H1 (cell line): ENCODE measurements at regions not wholly inside any gene's neighbourhood (a gene's known extent, or its start where the extent isn't known, plus 50 kb on each side); places are given as distances from the start of the nearest gene placed in this dataset.

Source experiments
- CTCF ChIA-PET: fragments of 300-600 bp; sonication (Branson Sonifier 250); formaldehyde crosslinking; loops from one replicate; lab custom pipeline; 2021; ENCODE audit not compliant: partially characterized antibody; lab: Charles Lee
- POLR2A ChIA-PET: fragments of 300-600 bp; sonication (Branson Sonifier 250); formaldehyde crosslinking; loops from one replicate; lab custom pipeline; 2021; ENCODE audit warnings: inconsistent platforms; ENCODE audit not compliant: partially characterized antibody; lab: Charles Lee
- DNase-seq, 2 experiments: peaks; one replicate each; pipeline versions ENCODE4 v3.0.0 to v3.0.0-alpha.2; 2010 to 2022; ENCODE audit warnings: low spot score in 2 of 2, low read depth in 1 of 2, mixed read lengths in 1 of 2
- FAIRE-seq: peaks from 2 replicates; lab custom pipeline; 2011; peaks lifted over from hg19 to GRCh38; lab: Jason Lieb, UNC
- H2AFZ ChIP-seq: 2 replicates; pipeline ENCODE4 v1.8.1; 2012; ENCODE audit warnings: low read length, inconsistent platforms
- H2AK5ac ChIP-seq: 2 replicates; pipeline ENCODE4 v1.6.1; 2013; ENCODE audit warnings: low read depth, low read length
- H2BK120ac ChIP-seq: replicated peaks from 2 replicates; pipeline ENCODE3; 2013; ENCODE audit warnings: low read depth, low read length, inconsistent platforms
- H2BK12ac ChIP-seq: 2 replicates; pipeline ENCODE4 v1.6.1; 2013; ENCODE audit warnings: low read depth, low read length
- H2BK15ac ChIP-seq: 2 replicates; pipeline ENCODE4 v1.6.1; 2013; ENCODE audit warnings: low read length
- H2BK20ac ChIP-seq: 2 replicates; pipeline ENCODE4 v1.6.1; 2013; ENCODE audit warnings: low read length
- H2BK5ac ChIP-seq: 2 replicates; pipeline ENCODE4 v1.6.1; 2013; ENCODE audit warnings: low read depth, low read length
- H3K14ac ChIP-seq: 2 replicates; pipeline ENCODE4 v1.6.1; 2013; ENCODE audit warnings: inconsistent platforms; ENCODE audit not compliant: insufficient read length
- H3K18ac ChIP-seq: 2 replicates; pipeline ENCODE4 v1.6.1; 2013; ENCODE audit warnings: low read length; ENCODE audit errors: extremely low read depth
- H3K23ac ChIP-seq: 2 replicates; pipeline ENCODE4 v1.6.1; 2013; ENCODE audit warnings: inconsistent platforms; ENCODE audit not compliant: insufficient read length
- H3K23me2 ChIP-seq: 2 replicates; pipeline ENCODE4 v1.6.1; 2013; ENCODE audit warnings: low read depth, low read length
- H3K27ac ChIP-seq: 2 replicates; pipeline ENCODE4 v1.6.1; 2011; ENCODE audit warnings: low read depth, low read length, inconsistent platforms
- H3K27me3 ChIP-seq, 4 experiments: replicated peaks in 1 of 4; 1 replicate in 1 of 4; 2 replicates in 3 of 4; pipeline versions ENCODE4 v1.6.1 to v1.8.1; 2011 to 2013; ENCODE audit warnings: low read length in 3 of 4, mild to moderate bottlenecking in 3 of 4, inconsistent platforms in 2 of 4, mixed read lengths in 2 of 4, moderate library complexity in 1 of 4; ENCODE audit not compliant: control insufficient read depth in 3 of 4, insufficient read depth in 3 of 4; ENCODE audit errors: extremely low read depth in 1 of 4
- H3K36me3 ChIP-seq, 4 experiments: 2 replicates each; pipeline versions ENCODE4 v1.6.1 to v1.8.1; 2011 to 2013; ENCODE audit warnings: mild to moderate bottlenecking in 4 of 4, low read length in 3 of 4, moderate library complexity in 2 of 4, control low read depth in 1 of 4, inconsistent platforms in 1 of 4; ENCODE audit not compliant: insufficient read depth in 4 of 4, control insufficient read depth in 2 of 4
- H3K4ac ChIP-seq: replicated peaks from 2 replicates; pipeline ENCODE3; 2013; ENCODE audit warnings: low read length, low read depth, mixed read lengths, inconsistent platforms; ENCODE audit not compliant: insufficient read length
- H3K4me1 ChIP-seq, 4 experiments: replicated peaks in 1 of 4; 1 replicate in 1 of 4; 2 replicates in 3 of 4; pipeline versions ENCODE4 v1.6.1 to v1.8.1; 2011 to 2013; ENCODE audit warnings: low read length in 3 of 4, inconsistent platforms in 2 of 4, mixed read lengths in 1 of 4; ENCODE audit not compliant: insufficient read depth in 4 of 4, control insufficient read depth in 3 of 4
- H3K4me2 ChIP-seq, 2 experiments: 2 replicates each; pipeline versions ENCODE4 v1.6.1 to v1.8.1; 2011 to 2013; ENCODE audit warnings: low read depth in 2 of 2, low read length in 2 of 2, control low read depth in 1 of 2, inconsistent platforms in 1 of 2, mild to moderate bottlenecking in 1 of 2; ENCODE audit not compliant: insufficient read depth in 1 of 2
- H3K4me3 ChIP-seq, 4 experiments: fragments of 200-600, 300-600 bp in 1 of 4; sonication (generic), shearing (Covaris generic), sonication (Bioruptor Twin) in 1 of 4; 2 replicates each; pipeline versions ENCODE4 v1.5.1 to v1.8.1; 2011 to 2016; ENCODE audit warnings: low read length in 4 of 4, low read depth in 3 of 4, control low read depth in 2 of 4, inconsistent platforms in 2 of 4, mild to moderate bottlenecking in 2 of 4, mixed read lengths in 1 of 4, moderate library complexity in 1 of 4; ENCODE audit not compliant: insufficient read depth in 2 of 4; ENCODE audit errors: extremely low read depth in 1 of 4
- H3K56ac ChIP-seq: replicated peaks from 2 replicates; pipeline ENCODE3; 2013; ENCODE audit warnings: low read depth, mild to moderate bottlenecking, mixed read lengths, low read length, inconsistent platforms; ENCODE audit not compliant: insufficient read length
- H3K79me1 ChIP-seq: 2 replicates; pipeline ENCODE4 v1.6.1; 2013; ENCODE audit warnings: low read depth, low read length, control low read depth
- H3K79me2 ChIP-seq, 2 experiments: 2 replicates each; pipeline versions ENCODE4 v1.6.1 to v1.8.1; 2012 to 2013; ENCODE audit warnings: low read length in 2 of 2, mild to moderate bottlenecking in 2 of 2, inconsistent platforms in 1 of 2; ENCODE audit not compliant: insufficient read depth in 2 of 2, control insufficient read depth in 1 of 2
- H3K9ac ChIP-seq, 4 experiments: replicated peaks in 1 of 4; 1 replicate in 1 of 4; 2 replicates in 3 of 4; pipeline versions ENCODE4 v1.6.1 to v1.8.1; 2011 to 2013; ENCODE audit warnings: low read depth in 3 of 4, low read length in 3 of 4, control low read depth in 2 of 4, mild to moderate bottlenecking in 2 of 4, moderate library complexity in 2 of 4, inconsistent platforms in 1 of 4; ENCODE audit errors: extremely low read depth in 1 of 4
- H3K9me3 ChIP-seq, 2 experiments: 2 replicates each; pipeline versions ENCODE4 v1.6.1 to v1.8.1; 2012 to 2013; ENCODE audit warnings: mild to moderate bottlenecking in 2 of 2, moderate library complexity in 2 of 2, control low read depth in 1 of 2, inconsistent platforms in 1 of 2, low read depth in 1 of 2, low read length in 1 of 2, mixed read lengths in 1 of 2; ENCODE audit not compliant: insufficient read depth in 2 of 2
- H4K20me1 ChIP-seq, 2 experiments: replicated peaks in 1 of 2; 2 replicates each; pipeline versions ENCODE3 to v1.8.1; 2011 to 2013; ENCODE audit warnings: inconsistent platforms in 2 of 2, low read length in 2 of 2, mild to moderate bottlenecking in 1 of 2; ENCODE audit not compliant: insufficient read depth in 2 of 2, control insufficient read depth in 1 of 2
- H4K5ac ChIP-seq: 2 replicates; pipeline ENCODE4 v1.6.1; 2013; ENCODE audit warnings: low read length, low read depth, mixed read lengths, inconsistent platforms; ENCODE audit not compliant: insufficient read length
- H4K8ac ChIP-seq: 2 replicates; pipeline ENCODE4 v1.8.0; 2013; ENCODE audit warnings: mild to moderate bottlenecking, moderate library complexity, low read length, inconsistent platforms; ENCODE audit not compliant: insufficient read depth; ENCODE audit errors: extremely low read depth
- H4K91ac ChIP-seq: replicated peaks from 2 replicates; pipeline ENCODE3; 2013; ENCODE audit warnings: low read length, mixed read lengths, inconsistent platforms; ENCODE audit not compliant: insufficient read length
- BACH1 ChIP-seq: IDR thresholded peaks from 2 replicates; pipeline ENCODE4 v1.6.1; 2012; ENCODE audit warnings: low read length, improper control_type of control experiment
- CBX5 ChIP-seq: fragments of 300-800, 300-1000 bp; sonication (generic); IDR thresholded peaks from 2 replicates; pipeline ENCODE4 v1.7.1; 2016; ENCODE audit warnings: antibody characterized with exemption, low read length, low read depth
- CHD2 ChIP-seq: IDR thresholded peaks from 2 replicates; pipeline ENCODE4 v1.6.1; 2012; ENCODE audit warnings: low read length, improper control_type of control experiment
- EP300 ChIP-seq, 2 experiments: IDR thresholded peaks; 1 replicate in 1 of 2; 2 replicates in 1 of 2; pipeline ENCODE4 v1.6.1; 2011 to 2012; ENCODE audit warnings: low read depth in 2 of 2, low read length in 2 of 2, mild to moderate bottlenecking in 2 of 2, borderline replicate concordance in 1 of 2, inconsistent platforms in 1 of 2, moderate library complexity in 1 of 2
- HDAC6 ChIP-seq: IDR thresholded peaks from one replicate; pipeline ENCODE4 v1.7.1; 2012; ENCODE audit warnings: low read depth, mild to moderate bottlenecking, inconsistent platforms, low read length, moderate library complexity
- KDM1A ChIP-seq: fragments of 200-600, 300-600 bp; sonication (generic); IDR thresholded peaks from 2 replicates; pipeline ENCODE4 v1.7.1; 2016; ENCODE audit warnings: mild to moderate bottlenecking, low read length, borderline replicate concordance
- MAFK ChIP-seq: IDR thresholded peaks from 2 replicates; pipeline ENCODE4 v1.6.1; 2012; ENCODE audit warnings: low read depth, mild to moderate bottlenecking, improper control_type of control experiment, low read length
- NANOG ChIP-seq: IDR thresholded peaks from 2 replicates; pipeline ENCODE4 v1.6.1; 2011; ENCODE audit warnings: low read length, low read depth, mild to moderate bottlenecking, inconsistent platforms; ENCODE audit not compliant: insufficient read depth, poor library complexity, severe bottlenecking
- POLR2A ChIP-seq, 2 experiments: IDR thresholded peaks; 1 replicate in 1 of 2; 2 replicates in 1 of 2; pipeline ENCODE4 v1.6.1; 2011; ENCODE audit warnings: low read depth in 2 of 2, low read length in 2 of 2, mild to moderate bottlenecking in 2 of 2; ENCODE audit errors: control extremely low read depth in 1 of 2
- RFX5 ChIP-seq: IDR thresholded peaks from 2 replicates; pipeline ENCODE4 v1.6.1; 2011; ENCODE audit warnings: low read depth, low read length, improper control_type of control experiment, borderline replicate concordance
- RNF2 ChIP-seq: fragments of 200-900, 300-1000 bp; sonication (generic); IDR thresholded peaks from 2 replicates; pipeline ENCODE4 v1.7.1; 2016; ENCODE audit warnings: borderline replicate concordance, low read depth, mild to moderate bottlenecking, antibody characterized with exemption, low read length; ENCODE audit not compliant: poor library complexity, severe bottlenecking; ENCODE audit errors: missing control alignments
- RXRA ChIP-seq: IDR thresholded peaks from 2 replicates; pipeline ENCODE4 v1.6.1; 2011; ENCODE audit warnings: low read depth, mild to moderate bottlenecking, low read length, moderate library complexity; ENCODE audit not compliant: insufficient read depth
- SP2 ChIP-seq: IDR thresholded peaks from 2 replicates; pipeline ENCODE4 v1.6.1; 2012; ENCODE audit warnings: mild to moderate bottlenecking, low read length, inconsistent platforms
- TAF7 ChIP-seq: optimal IDR thresholded peaks from 2 replicates; pipeline ENCODE3; 2011; ENCODE audit warnings: low read depth, mild to moderate bottlenecking, inconsistent platforms, low read length, moderate library complexity, borderline replicate concordance
- TCF12 ChIP-seq: IDR thresholded peaks from 2 replicates; pipeline ENCODE4 v1.6.1; 2011; ENCODE audit warnings: low read depth, mild to moderate bottlenecking, low read length
- YY1 ChIP-seq: IDR thresholded peaks from 2 replicates; pipeline ENCODE4 v1.6.1; 2011; ENCODE audit warnings: low read depth, mild to moderate bottlenecking, low read length
- WGBS, 2 experiments: shearing (Covaris generic) in 1 of 2; methylation state at CpG; one replicate each; pipeline versions ENCODE4 v1.1.6 to v1.1.7; 2013 to 2015; ENCODE audit warnings: low lambda C conversion rate in 2 of 2, mixed read lengths in 2 of 2, inconsistent platforms in 1 of 2, low coverage in 1 of 2, missing lambda C conversion rate in 1 of 2; ENCODE audit not compliant: insufficient replicate concordance in 2 of 2, insufficient coverage in 1 of 2, insufficient read length in 1 of 2; ENCODE audit errors: extremely low coverage in 1 of 2, missing lambda C conversion rate in 1 of 2; 5-methylcytosine and 5-hydroxymethylcytosine counted together

DNA sequence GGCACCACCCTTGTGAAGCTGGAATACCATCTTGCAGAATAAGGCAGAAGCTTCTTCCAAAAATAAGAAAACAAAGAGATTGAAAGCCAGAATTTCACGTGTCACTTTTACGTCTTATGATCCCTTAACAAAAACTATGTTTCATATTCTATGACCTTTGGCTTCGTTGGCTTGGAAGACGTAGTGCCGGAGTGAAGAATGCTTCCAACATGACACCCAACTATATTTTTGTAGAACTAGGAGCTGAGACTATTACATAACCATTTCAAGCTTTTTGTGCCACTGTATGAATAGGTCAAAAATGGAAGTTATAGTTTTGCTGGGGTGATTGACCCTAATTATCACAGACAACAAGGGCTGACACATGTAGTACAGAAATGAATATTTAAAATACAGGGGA lies 996.2 kb downstream of the ADGRL3 start:
- no peak for DNase-seq
- Histone ChIP-seq H3K9me3 (no peaks in the 10 kb centered on the region), H2AFZ (no peak overlapping the region), H4K91ac (no peak overlapping the region), H4K20me1 (no peaks in the 10 kb centered on the region), H2BK5ac (no peak overlapping the region), H3K4me2 (no peak overlapping the region), H3K79me2 (no peaks in the 10 kb centered on the region), H3K36me3 (no peaks in the 10 kb centered on the region), H4K8ac (no peak overlapping the region), H3K23ac (no peak overlapping the region), H3K56ac (no peak overlapping the region), H2BK12ac (no peak overlapping the region), H3K4ac (no peak overlapping the region), H3K4me1 (no peaks in the 10 kb centered on the region), H2BK120ac (no peak overlapping the region), H2AK5ac (no peak overlapping the region), H3K79me1 (no peaks in the 10 kb centered on the region), H2BK15ac (no peak overlapping the region), H3K14ac (no peak overlapping the region), H3K23me2 (no peaks in the 10 kb centered on the region), H2BK20ac (no peak overlapping the region), H3K27me3 (peaks cover 0 to 1% (median 0%) of the 10 kb centered on the region in 4 experiments; a peak in 1 of 7 replicates), H3K9ac (no peak overlapping the region), H3K4me3 (no peak overlapping the region), H3K18ac (no peak overlapping the region), H3K27ac (no peak overlapping the region), H4K5ac (no peak overlapping the region)
- ChIA-PET CTCF (interaction anchor here (0.6 kb wide), 1 partner anchor 157 kb away, joined by 3 read pairs; no protein-coding TSS in a partner anchor), POLR2A (no interaction called here)
- WGBS, 2 experiments: 96% methylated on average over 5 of the region's 5 CpGs; no CpG with 5 or more reads in 1 of the 2 experiments
- no peak for FAIRE-seq
- TF ChIP-seq MAFK (no peak), TAF7 (no peak), EP300 (IDR thresholded peaks at IDR 0.05; ENCODE audit: borderline replicate concordance in 1 of 2, low read depth in 2 of 2, low read length in 2 of 2) (no peak), TCF12 (no peak), CHD2 (no peak), HDAC6 (no peak), POLR2A (IDR thresholded peaks at IDR 0.05; ENCODE audit: control extremely low read depth in 1 of 2, low read depth in 2 of 2, low read length in 2 of 2) (no peak), RNF2 (no peak), RXRA (no peak), CBX5 (no peak), RFX5 (no peak), YY1 (no peak), NANOG (no peak), KDM1A (no peak), SP2 (no peak), BACH1 (no peak)
